ENCODE measurements at regions not wholly inside any gene's neighbourhood (a gene's known extent, or its start where the extent isn't known, plus 50 kb on each side); places are given as distances from the start of the nearest gene placed in this dataset.

- H3K9me3 ChIP-seq (replicated peaks; ENCODE audit: control insufficient read depth, insufficient read depth, low read length): no peaks in the 10 kb centered on the region
These were observed 218.4 kb upstream of the PCDH15 start for GRCh38 chr10:55019439-55019838.

GRCh38 chr10:55013318-55013717, 212.3 kb upstream of the PCDH15 start:
- intact Hi-C loops (cut with micrococcal nuclease; ENCODE audit: unreplicated experiment): no loop called here
- CTCF ChIA-PET: no interaction called here

More at GRCh38 chr10:55019439-55019838, 218.4 kb upstream of the PCDH15 start:
- CTCF ChIA-PET: no interaction called here
- Histone ChIP-seq H3K27me3 (replicated peaks in 1 of 2; ENCODE audit: control insufficient read depth in 2 of 2, insufficient read depth in 2 of 2, low read length in 1 of 2) (no peaks in the 10 kb centered on the region), H2AFZ (ENCODE audit: control insufficient read depth, low read depth, low read length) (no peak overlapping the region), H3K4me1 (ENCODE audit: control insufficient read depth, insufficient read depth, low read length) (no peaks in the 10 kb centered on the region), H3K36me3 (ENCODE audit: control insufficient read depth in 2 of 2, insufficient read depth in 2 of 2, low read length in 1 of 2) (no peaks in the 10 kb centered on the region), H3K27ac (ENCODE audit: control insufficient read depth, insufficient read depth) (no peak overlapping the region), H4K20me1 (ENCODE audit: control insufficient read depth, insufficient read depth) (no peaks in the 10 kb centered on the region), H3K4me2 (ENCODE audit: control insufficient read depth, insufficient read depth) (no peak overlapping the region), H3K9ac (ENCODE audit: control insufficient read depth, insufficient read depth, low read length) (no peak overlapping the region), H3K79me2 (ENCODE audit: control insufficient read depth, insufficient read depth, low read length) (no peaks in the 10 kb centered on the region), H3K4me3 (no peak overlapping the region)
- 0% methylated on average over 2 of the region's 2 CpGs for WGBS (ENCODE audit: insufficient coverage, insufficient replicate concordance, low lambda C conversion rate, missing lambda C conversion rate)
- no peak for FAIRE-seq
- BruUV-seq (replicated peaks): no TSS peak
- DNase-seq (ENCODE audit: low read depth, low spot score): no peak
- no peak for ATAC-seq
- intact Hi-C loops (cut with micrococcal nuclease; ENCODE audit: unreplicated experiment): no loop called here
- in situ Hi-C loops (cut with MboI): no loop called here
- TF ChIP-seq GATAD2B (conservative IDR thresholded peaks at IDR 0.05; ENCODE audit: low read depth) (no peak), IKZF2 (IDR thresholded peaks at IDR 0.05) (no peak), SMAD5 (IDR thresholded peaks at IDR 0.05; ENCODE audit: low read depth) (no peak), JUNB (IDR thresholded peaks at IDR 0.05) (no peak), SP1 (IDR thresholded peaks at IDR 0.05; ENCODE audit: low read depth, low read length) (no peak)
- RAD21 ChIA-PET (ENCODE audit: unreplicated experiment): no interaction called here
- SMC1A ChIA-PET (ENCODE audit: uncharacterized antibody, unreplicated experiment): no interaction called here
- POLR2A ChIA-PET: no interaction called here

More at GRCh38 chr10:55013318-55013717, 212.3 kb upstream of the PCDH15 start:
- ChIA-PET RAD21 (ENCODE audit: unreplicated experiment) (no interaction called here), SMC1A (ENCODE audit: uncharacterized antibody, unreplicated experiment) (interaction anchor here (0.6 kb wide), 1 partner anchor 23 kb away, joined by 3 read pairs; no protein-coding TSS in a partner anchor), POLR2A (no interaction called here)
- Histone ChIP-seq H3K27me3 (replicated peaks in 1 of 2; ENCODE audit: control insufficient read depth in 2 of 2, insufficient read depth in 2 of 2, low read length in 1 of 2) (no peaks in the 10 kb centered on the region), H3K4me1 (ENCODE audit: control insufficient read depth, insufficient read depth, low read length) (no peaks in the 10 kb centered on the region), H4K20me1 (ENCODE audit: control insufficient read depth, insufficient read depth) (no peaks in the 10 kb centered on the region), H3K27ac (ENCODE audit: control insufficient read depth, insufficient read depth) (no peak overlapping the region), H3K79me2 (ENCODE audit: control insufficient read depth, insufficient read depth, low read length) (no peaks in the 10 kb centered on the region), H3K4me3 (no peak overlapping the region), H2AFZ (ENCODE audit: control insufficient read depth, low read depth, low read length) (no peak overlapping the region), H3K9me3 (replicated peaks; ENCODE audit: control insufficient read depth, insufficient read depth, low read length) (no peaks in the 10 kb centered on the region), H3K36me3 (ENCODE audit: control insufficient read depth in 2 of 2, insufficient read depth in 2 of 2, low read length in 1 of 2) (no peaks in the 10 kb centered on the region), H3K9ac (ENCODE audit: control insufficient read depth, insufficient read depth, low read length) (no peak overlapping the region), H3K4me2 (ENCODE audit: control insufficient read depth, insufficient read depth) (no peak overlapping the region)
- DNase-seq (ENCODE audit: low read depth, low spot score) (no peak), ATAC-seq (no peak), FAIRE-seq (no peak)
- TF ChIP-seq HDAC6 (IDR thresholded peaks at IDR 0.05; ENCODE audit: unreplicated experiment) (no peak), PML (IDR thresholded peaks at IDR 0.05; ENCODE audit: low read length) (no peak), IRF3 (IDR thresholded peaks at IDR 0.05) (no peak), ZNF592 (IDR thresholded peaks at IDR 0.05) (no peak), EGR1 (IDR thresholded peaks at IDR 0.05; ENCODE audit: borderline replicate concordance in 1 of 2, low read depth in 2 of 2, low read length in 2 of 2) (no peak)
- no TSS peak for BruUV-seq (replicated peaks)
- in situ Hi-C loops (cut with MboI): no loop called here
